Ovary (tissue), 7 donors: ENCODE measurements at regions not wholly inside any gene's neighbourhood (a gene's known extent, or its start where the extent isn't known, plus 50 kb on each side); places are given as distances from the start of the nearest gene placed in this dataset.
"Not testable (repeated sequence)": the region's sequence is repeated elsewhere in the genome, so short reads cannot be mapped to it uniquely, and the experiment has no call there.

Experiments used
- DNase-seq, 5 donors: peaks; one replicate each; pipeline ENCODE4 v3.0.0-alpha.2; 2019 to 2020
- H3K27ac ChIP-seq, 2 donors: fragments of 200-600 bp; one replicate each; pipeline versions ENCODE4 v1.5.1 to v1.8.0; 2019 to 2022
- H3K27me3 ChIP-seq: fragments of 200-600 bp; one replicate; pipeline ENCODE4 v1.8.0; 2022
- H3K36me3 ChIP-seq: fragments of 200-600 bp; sonication (generic); one replicate; pipeline ENCODE4 v1.5.1; 2019
- H3K4me1 ChIP-seq: one replicate; pipeline ENCODE4 v1.8.1; 2013; ENCODE audit warnings: mild to moderate bottlenecking, moderate library complexity; ENCODE audit not compliant: insufficient read depth
- H3K4me3 ChIP-seq: fragments of 200-600 bp; sonication (generic); one replicate; pipeline ENCODE4 v1.5.1; 2017
- H3K9me3 ChIP-seq, 2 donors: fragments of 200-600 bp in 1 of 2; sonication (generic) in 1 of 2; one replicate each; pipeline versions ENCODE4 v1.5.1 to v1.8.1; 2013 to 2019; ENCODE audit warnings: mild to moderate bottlenecking in 1 of 2, moderate library complexity in 1 of 2
- EP300 ChIP-seq: sonication (generic); formaldehyde crosslinking; IDR thresholded peaks from one replicate; pipeline ENCODE4 v1.6.1; 2017; ENCODE audit warnings: antibody characterized with exemption
- POLR2A ChIP-seq: fragments of 450-650 bp; IDR thresholded peaks from one replicate; pipeline ENCODE4 v1.6.1; 2017; ENCODE audit warnings: antibody characterized with exemption, mild to moderate bottlenecking, moderate library complexity
- WGBS, 3 donors: extraction: QIAGEN DNeasy Blood & Tissue Kit in 1 of 3; methylation state at CpG; one replicate each; pipeline versions ENCODE4 v1.1.5 to v1.1.7; 2013 to 2017; 5-methylcytosine and 5-hydroxymethylcytosine counted together
- intact Hi-C, 4 donors: fragments of 100-400 bp; cut with DNase I; formaldehyde crosslinking; loops; one replicate each; pipeline versions ENCODE4 v1.11.0 to v1.15.1; 2022 to 2023
- TF ChIP-seq, protein P1 (sequence below), 3 donors: fragments of 450-650 bp in 2 of 3; fragments of 200-600 bp in 1 of 3; IDR thresholded peaks; one replicate each; pipeline versions ENCODE4 v1.5.1 to v1.8.0; 2016 to 2022; ENCODE audit warnings: antibody characterized with exemption in 3 of 3, mild to moderate bottlenecking in 1 of 3
- donor health status: DM: no; HTN: no; CAD: no; lungs with moderate emphysema.
- donor health status: DM: no; HTN: no; CAD: no.
- donor health status: Bipolar disorder and iron deficiency.
- donor health status: DM: no; HTN: no; CAD: no.
- donor health status: DM: yes; HTN: yes; CAD: no.

DNA sequence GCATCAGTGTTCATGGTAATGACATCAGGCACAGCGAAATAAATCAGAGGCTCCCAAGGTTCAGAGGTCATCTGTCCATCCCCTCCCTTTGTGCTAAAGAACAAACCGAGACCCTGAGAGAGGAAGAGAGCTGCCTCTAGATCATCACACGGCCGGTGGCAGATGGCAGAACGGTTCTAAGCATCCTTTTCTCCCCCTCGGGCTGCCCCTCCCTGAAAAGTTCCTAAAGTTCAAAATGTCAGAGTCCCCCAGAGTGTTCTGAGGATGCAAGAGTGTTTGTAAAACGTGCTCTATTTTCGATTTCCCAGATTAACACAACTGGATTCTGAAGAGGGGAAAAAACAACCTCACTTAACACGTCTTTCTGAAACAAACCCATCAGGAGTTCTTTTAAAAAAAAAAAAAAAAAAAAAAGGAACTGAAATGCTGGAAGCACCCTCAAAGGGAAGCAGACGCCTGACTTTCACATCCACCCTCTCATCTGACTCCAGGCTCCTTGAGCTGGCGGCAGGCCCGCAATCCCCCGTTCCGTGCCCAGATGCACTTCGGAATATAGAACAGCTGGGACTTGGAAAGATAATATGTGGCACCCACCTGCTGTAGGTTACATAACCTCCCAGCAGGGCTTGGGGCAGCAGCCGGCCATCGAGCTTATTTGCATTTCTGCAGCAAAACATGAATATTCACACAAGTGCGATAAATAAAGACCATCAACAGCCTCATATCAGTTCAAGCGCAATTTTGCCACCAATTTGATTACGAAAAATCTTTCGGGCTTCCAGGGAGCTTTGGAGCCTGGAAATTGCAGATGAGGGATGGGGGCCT lies 115.5 kb upstream of the SMURF2 start:
- Histone ChIP-seq H3K27ac (no peak overlapping the region), H3K4me3 (peak overlapping the region; percentile 27), H3K27me3 (peaks cover 3% of the 10 kb centered on the region), H3K9me3 (no peaks in the 10 kb centered on the region), H3K4me1 (peaks cover 12% of the 10 kb centered on the region), H3K36me3 (no peaks in the 10 kb centered on the region)
- peak in 1 of 5 donors; percentile 56 for DNase-seq
- no peak for TF ChIP-seq EP300
- TF ChIP-seq, protein P1, sequence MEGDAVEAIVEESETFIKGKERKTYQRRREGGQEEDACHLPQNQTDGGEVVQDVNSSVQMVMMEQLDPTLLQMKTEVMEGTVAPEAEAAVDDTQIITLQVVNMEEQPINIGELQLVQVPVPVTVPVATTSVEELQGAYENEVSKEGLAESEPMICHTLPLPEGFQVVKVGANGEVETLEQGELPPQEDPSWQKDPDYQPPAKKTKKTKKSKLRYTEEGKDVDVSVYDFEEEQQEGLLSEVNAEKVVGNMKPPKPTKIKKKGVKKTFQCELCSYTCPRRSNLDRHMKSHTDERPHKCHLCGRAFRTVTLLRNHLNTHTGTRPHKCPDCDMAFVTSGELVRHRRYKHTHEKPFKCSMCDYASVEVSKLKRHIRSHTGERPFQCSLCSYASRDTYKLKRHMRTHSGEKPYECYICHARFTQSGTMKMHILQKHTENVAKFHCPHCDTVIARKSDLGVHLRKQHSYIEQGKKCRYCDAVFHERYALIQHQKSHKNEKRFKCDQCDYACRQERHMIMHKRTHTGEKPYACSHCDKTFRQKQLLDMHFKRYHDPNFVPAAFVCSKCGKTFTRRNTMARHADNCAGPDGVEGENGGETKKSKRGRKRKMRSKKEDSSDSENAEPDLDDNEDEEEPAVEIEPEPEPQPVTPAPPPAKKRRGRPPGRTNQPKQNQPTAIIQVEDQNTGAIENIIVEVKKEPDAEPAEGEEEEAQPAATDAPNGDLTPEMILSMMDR (IDR thresholded peaks at IDR 0.05) = no peak
- TF ChIP-seq POLR2A = no peak
- intact Hi-C loops = loop anchor here in 1 of 4 donors (10.0 kb wide), 1 partner anchor 417 kb away; no protein-coding TSS in a partner anchor
- WGBS, 3 donors = 5 to 8% (median 7%) methylated on average over 21 of the region's 21 CpGs

DNA sequence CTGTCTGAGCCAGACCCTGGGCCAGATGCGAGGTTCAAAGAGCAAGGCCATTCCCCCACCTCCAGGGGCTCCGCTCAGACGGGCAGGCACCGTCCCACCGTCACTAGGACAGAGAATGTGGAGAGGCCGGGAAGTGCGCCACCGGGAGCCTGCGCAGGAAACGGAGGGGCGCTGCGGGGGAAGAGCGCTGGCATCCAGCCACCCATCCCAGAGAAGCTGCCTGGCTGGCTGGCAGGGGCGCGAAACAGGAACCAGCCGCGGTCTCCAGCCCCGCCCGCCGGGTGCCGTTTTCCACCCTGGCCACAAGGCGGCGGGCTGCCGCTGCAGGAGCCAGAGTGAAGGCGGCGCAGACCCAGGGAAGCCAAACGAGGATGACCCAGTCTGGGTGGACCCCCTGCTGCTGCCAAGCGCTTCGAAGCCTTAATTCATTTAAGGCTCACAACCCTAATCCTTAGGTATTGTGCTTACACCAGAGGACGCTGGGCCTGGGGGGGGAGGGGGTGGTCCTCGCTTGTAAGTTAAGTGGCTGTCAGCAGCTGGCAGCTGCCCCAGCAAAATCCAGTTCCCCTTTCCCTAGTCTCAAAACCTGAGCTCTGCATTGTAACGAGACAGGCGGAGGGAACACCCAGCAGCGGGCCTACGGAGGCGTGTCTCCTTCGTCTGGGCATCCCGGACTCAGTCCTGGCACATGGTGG lies 114.8 kb upstream of the SMURF2 start:
- Histone ChIP-seq H3K4me3 (peak overlapping the region; percentile 19), H3K27ac (peak overlapping the region in 1 of 2 donors; percentile 17), H3K4me1 (peaks cover 12% of the 10 kb centered on the region)
- H3K36me3 ChIP-seq, H3K9me3 ChIP-seq, H3K27me3 ChIP-seq: not testable (repeated sequence)
- TF ChIP-seq, protein P1 (IDR thresholded peaks at IDR 0.05) = peak; percentile 89 to 97 (median 93)
- peak; percentile 4 for TF ChIP-seq POLR2A
- DNase-seq = peak; percentile 84 to 93 (median 90)
- intact Hi-C loops = loop anchor here in 1 of 4 donors (10.0 kb wide), 1 partner anchor 418 kb away; no protein-coding TSS in a partner anchor
- WGBS, 3 donors = 2 to 3% (median 2%) methylated on average over 30 to 38 of the region's 38 CpGs

DNA sequence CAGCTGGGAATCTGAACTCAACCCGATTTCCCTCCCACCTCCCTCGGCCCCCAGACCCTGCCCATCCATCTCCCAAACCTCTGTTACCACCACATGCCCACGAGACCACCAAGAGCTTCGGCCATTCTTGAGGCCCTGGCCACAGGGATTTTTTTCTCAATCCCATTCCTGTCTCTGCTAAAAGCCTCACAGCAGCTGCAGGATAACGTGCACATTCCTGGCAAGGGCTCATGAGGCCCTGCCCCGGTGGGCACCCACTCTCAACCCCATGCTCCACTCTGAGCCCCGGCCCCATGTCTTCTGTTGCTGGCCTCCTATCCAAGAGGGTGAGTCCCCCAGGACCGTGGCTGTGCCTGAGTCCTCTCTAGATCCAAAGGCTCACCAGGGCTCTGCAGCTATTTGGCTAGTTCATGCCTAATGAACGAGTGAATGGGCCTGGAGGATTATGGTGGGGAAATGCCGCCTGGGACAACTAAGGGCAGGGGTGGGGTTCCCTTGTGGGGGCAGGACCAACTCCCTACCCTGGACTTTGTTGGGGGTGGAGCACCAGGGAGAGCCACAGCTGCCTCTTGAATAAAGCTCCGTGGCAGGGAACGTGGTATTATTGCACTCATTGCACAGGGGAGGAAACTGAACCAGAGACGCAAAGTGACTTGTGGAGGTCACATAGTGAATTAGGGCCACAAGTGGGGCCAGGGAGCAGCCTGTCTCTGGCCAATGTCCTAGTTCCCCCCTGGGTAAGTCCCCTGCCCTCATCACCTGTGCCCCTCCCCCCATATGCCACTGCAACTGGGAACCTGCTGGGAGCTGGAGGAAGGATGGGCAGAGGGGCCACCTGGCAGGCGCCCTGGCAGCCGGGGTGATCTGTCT lies 113.8 kb upstream of the SMURF2 start:
- H3K36me3 ChIP-seq = no peaks in the 10 kb centered on the region
- H3K9me3 ChIP-seq = no peaks in the 10 kb centered on the region
- WGBS, 3 donors = 58 to 71% (median 60%) methylated on average over 13 to 15 of the region's 15 CpGs
- peaks cover 3% of the 10 kb centered on the region for H3K27me3 ChIP-seq
- intact Hi-C loops = loop anchor here in 1 of 4 donors (10.0 kb wide), 1 partner anchor 419 kb away; no protein-coding TSS in a partner anchor
- TF ChIP-seq, protein P1 (IDR thresholded peaks at IDR 0.05) = no peak
- no peak for TF ChIP-seq EP300
- TF ChIP-seq POLR2A = no peak
- peaks cover 10% of the 10 kb centered on the region for H3K4me1 ChIP-seq
- no peak overlapping the region for H3K4me3 ChIP-seq
- no peak for DNase-seq
- peak overlapping the region in 1 of 2 donors; percentile 29 for H3K27ac ChIP-seq
